ENCODE measurements at regions not wholly inside any gene's neighbourhood (a gene's known extent, or its start where the extent isn't known, plus 50 kb on each side); places are given as distances from the start of the nearest gene placed in this dataset.

- H3K9me3 ChIP-seq = no peaks in the 10 kb centered on the region
- no peak for DNase-seq
- no peak for ATAC-seq
- TF ChIP-seq CTCF (IDR thresholded peaks at IDR 0.05) = no peak
- no peaks in the 10 kb centered on the region for H3K36me3 ChIP-seq (ENCODE audit: low read depth)
- H3K4me3 ChIP-seq = no peak overlapping the region
- intact Hi-C loops (cut with DNase I, micrococcal nuclease) = no loop called here
- H3K4me1 ChIP-seq (ENCODE audit: low read depth) = no peaks in the 10 kb centered on the region
These were observed 161.1 kb downstream of the SLC35B3 start for GRCh38 chr6:8274226-8274625.

GRCh38 chr6:8269872-8270454 lies 165.4 kb downstream of the SLC35B3 start:
- no peaks in the 10 kb centered on the region for H3K9me3 ChIP-seq
- no peak for DNase-seq
- H3K4me3 ChIP-seq = no peak overlapping the region
- H3K4me1 ChIP-seq (ENCODE audit: low read depth) = no peaks in the 10 kb centered on the region
- no peak for TF ChIP-seq CTCF (IDR thresholded peaks at IDR 0.05)
- no peak for ATAC-seq
- no peaks in the 10 kb centered on the region for H3K36me3 ChIP-seq (ENCODE audit: low read depth)
- intact Hi-C loops (cut with DNase I, micrococcal nuclease) = no loop called here

- no peak overlapping the region for H3K4me3 ChIP-seq
- DNase-seq (no peak), ATAC-seq (no peak)
- intact Hi-C loops (cut with DNase I, micrococcal nuclease) = no loop called here
- no peaks in the 10 kb centered on the region for H3K4me1 ChIP-seq (ENCODE audit: low read depth)
- TF ChIP-seq CTCF (IDR thresholded peaks at IDR 0.05) = no peak
- no peaks in the 10 kb centered on the region for H3K36me3 ChIP-seq (ENCODE audit: low read depth)
- H3K9me3 ChIP-seq = no peaks in the 10 kb centered on the region
These were observed 166.3 kb downstream of the SLC35B3 start for GRCh38 chr6:8269094-8269493.

- Histone ChIP-seq H3K4me1 (ENCODE audit: low read depth) (no peaks in the 10 kb centered on the region), H3K4me3 (no peak overlapping the region), H3K36me3 (ENCODE audit: low read depth) (no peaks in the 10 kb centered on the region), H3K9me3 (no peaks in the 10 kb centered on the region)
- no peak for DNase-seq
- ATAC-seq = no peak
- intact Hi-C loops (cut with DNase I, micrococcal nuclease) = no loop called here
- TF ChIP-seq CTCF (IDR thresholded peaks at IDR 0.05) = no peak
These were observed 166.3 kb upstream of the EEF1E1 start for GRCh38 chr6:8268606-8269005.

GRCh38 chr6:8268156-8268555 lies 165.8 kb upstream of the EEF1E1 start:
- Histone ChIP-seq H3K36me3 (ENCODE audit: low read depth) (no peaks in the 10 kb centered on the region), H3K4me1 (ENCODE audit: low read depth) (no peaks in the 10 kb centered on the region), H3K4me3 (no peak overlapping the region), H3K9me3 (no peaks in the 10 kb centered on the region)
- no peak for TF ChIP-seq CTCF (IDR thresholded peaks at IDR 0.05)
- DNase-seq (no peak), ATAC-seq (no peak)
- intact Hi-C loops (cut with DNase I, micrococcal nuclease) = no loop called here

GRCh38 chr6:8260610-8261009 lies 158.3 kb upstream of the EEF1E1 start:
- TF ChIP-seq CTCF (IDR thresholded peaks at IDR 0.05) = no peak
- Histone ChIP-seq H3K4me1 (ENCODE audit: low read depth) (no peaks in the 10 kb centered on the region), H3K9me3 (no peaks in the 10 kb centered on the region), H3K36me3 (ENCODE audit: low read depth) (no peaks in the 10 kb centered on the region), H3K4me3 (no peak overlapping the region)
- no peak for ATAC-seq
- no peak for DNase-seq
- intact Hi-C loops (cut with DNase I, micrococcal nuclease) = no loop called here

All from mucosa of descending colon (tissue), 3 donors.